PFSK-1 (cell line): ENCODE measurements at regions not wholly inside any gene's neighbourhood (a gene's known extent, or its start where the extent isn't known, plus 50 kb on each side); places are given as distances from the start of the nearest gene placed in this dataset.

ENCODE experiments used
- FOXP2 ChIP-seq: optimal IDR thresholded peaks from 2 replicates; pipeline ENCODE3; 2011; ENCODE audit warnings: borderline replicate concordance, control low read depth, inconsistent platforms; ENCODE audit not compliant: insufficient read depth; ENCODE audit errors: extremely low read length, extremely low read depth
- POLR2AphosphoS5 ChIP-seq: IDR thresholded peaks from 2 replicates; pipeline ENCODE4 v1.6.1; 2012; ENCODE audit warnings: low read depth, mild to moderate bottlenecking, control low read depth, low read length, moderate library complexity
- REST ChIP-seq, 2 experiments: IDR thresholded peaks; 2 replicates each; pipeline versions ENCODE4 v1.6.1 to v1.8.0; 2011 to 2012; ENCODE audit warnings: low read depth in 2 of 2, low read length in 2 of 2, control low read depth in 1 of 2, inconsistent platforms in 1 of 2, mild to moderate bottlenecking in 1 of 2, moderate library complexity in 1 of 2; ENCODE audit not compliant: insufficient read depth in 1 of 2
- SIN3A ChIP-seq: IDR thresholded peaks from 2 replicates; pipeline ENCODE4 v1.6.1; 2012; ENCODE audit warnings: mild to moderate bottlenecking, low read length, moderate library complexity, borderline replicate concordance; ENCODE audit not compliant: insufficient read depth
- TAF1 ChIP-seq: IDR thresholded peaks from 2 replicates; pipeline ENCODE4 v1.6.1; 2012; ENCODE audit warnings: low read length, control low read depth, borderline replicate concordance; ENCODE audit not compliant: insufficient read depth

- TF ChIP-seq TAF1 (no peak), POLR2AphosphoS5 (no peak), SIN3A (no peak), REST (IDR thresholded peaks at IDR 0.05; ENCODE audit: insufficient read depth in 1 of 2, low read depth in 2 of 2, low read length in 2 of 2) (no peak), FOXP2 (no peak)
These were observed 150.2 kb upstream of the AGR3 start for GRCh38 chr7:17031906-17032551.

- TF ChIP-seq SIN3A (no peak), FOXP2 (no peak), POLR2AphosphoS5 (no peak), REST (IDR thresholded peaks at IDR 0.05; ENCODE audit: insufficient read depth in 1 of 2, low read depth in 2 of 2, low read length in 2 of 2) (no peak), TAF1 (no peak)
These were observed 151.5 kb upstream of the AGR3 start for GRCh38 chr7:17033245-17033644.

GRCh38 chr7:17036584-17036983 is 154.8 kb upstream of the AGR3 start:
- TF ChIP-seq POLR2AphosphoS5: no peak
- no peak for TF ChIP-seq TAF1
- TF ChIP-seq FOXP2: no peak
- no peak for TF ChIP-seq SIN3A
- no peak for TF ChIP-seq REST (IDR thresholded peaks at IDR 0.05; ENCODE audit: insufficient read depth in 1 of 2, low read depth in 2 of 2, low read length in 2 of 2)

GRCh38 chr7:17037356-17037755 is 155.6 kb upstream of the AGR3 start:
- no peak for TF ChIP-seq FOXP2

GRCh38 chr7:17038160-17038782 is 156.5 kb upstream of the AGR3 start:
- no peak for TF ChIP-seq REST (IDR thresholded peaks at IDR 0.05; ENCODE audit: insufficient read depth in 1 of 2, low read depth in 2 of 2, low read length in 2 of 2)
- no peak for TF ChIP-seq POLR2AphosphoS5
- TF ChIP-seq SIN3A: no peak
- no peak for TF ChIP-seq FOXP2
- TF ChIP-seq TAF1: no peak
